OCI-LY7 (cell line): ENCODE measurements at regions not wholly inside any gene's neighbourhood (a gene's known extent, or its start where the extent isn't known, plus 50 kb on each side); places are given as distances from the start of the nearest gene placed in this dataset.

ENCODE experiments used
- BruUV-seq: library from RNA; stranded (reverse); fragments of 400-500 nt; replicated peaks from 2 replicates; lab custom pipeline; 2021; lab: Mats Ljungman, UMichigan
- CTCF ChIA-PET: fragments of 300-600 bp; sonication (Branson Sonifier 250); formaldehyde crosslinking; loops from one replicate; lab custom pipeline; 2022; ENCODE audit warnings: antibody characterized with exemption; ENCODE audit not compliant: unreplicated experiment; lab: Charles Lee
- POLR2A ChIA-PET: fragments of 300-600 bp; sonication (Branson Sonifier 250); formaldehyde crosslinking; loops from one replicate; lab custom pipeline; 2022; ENCODE audit warnings: antibody characterized with exemption; lab: Charles Lee
- DNase-seq: peaks from one replicate; pipeline ENCODE4 v3.0.0-alpha.2; 2015; ENCODE audit warnings: low spot score
- H2AFZ ChIP-seq: fragments of 200-600 bp; sonication (generic), shearing (Covaris generic); 2 replicates; pipeline ENCODE4 v1.6.1; 2014; ENCODE audit warnings: mild to moderate bottlenecking, antibody characterized with exemption, low read length, moderate library complexity
- H3K27ac ChIP-seq: fragments of 200-600 bp; sonication (generic); 2 replicates; pipeline ENCODE4 v1.5.1; 2014; ENCODE audit warnings: mixed run types, low read depth, mild to moderate bottlenecking, moderate library complexity, low read length, inconsistent platforms; ENCODE audit not compliant: poor library complexity, severe bottlenecking
- H3K36me3 ChIP-seq: fragments of 200-600 bp; sonication (generic); 2 replicates; pipeline ENCODE4 v1.6.1; 2014; ENCODE audit warnings: mild to moderate bottlenecking, antibody characterized with exemption, low read length, moderate library complexity, mixed read lengths; ENCODE audit not compliant: insufficient read depth
- H3K4me1 ChIP-seq: fragments of 200-600 bp; sonication (generic); 2 replicates; pipeline ENCODE4 v1.5.1; 2014; ENCODE audit warnings: mild to moderate bottlenecking, low read length; ENCODE audit not compliant: insufficient read depth, poor library complexity, severe bottlenecking
- H3K4me2 ChIP-seq: fragments of 200-600 bp; sonication (generic); 2 replicates; pipeline ENCODE4 v1.6.1; 2014; ENCODE audit warnings: mild to moderate bottlenecking, low read length
- H3K4me3 ChIP-seq: fragments of 200-600 bp; sonication (generic); 2 replicates; pipeline ENCODE4 v1.5.1; 2014; ENCODE audit warnings: mild to moderate bottlenecking, low read depth, low read length; ENCODE audit not compliant: poor library complexity, severe bottlenecking
- H3K79me2 ChIP-seq: fragments of 200-600 bp; sonication (generic); 2 replicates; pipeline ENCODE4 v1.6.1; 2016; ENCODE audit warnings: low read depth, mild to moderate bottlenecking, low read length, moderate library complexity, mixed read lengths; ENCODE audit not compliant: insufficient read depth
- H3K9me2 ChIP-seq: fragments of 200-600 bp; sonication (generic); 2 replicates; pipeline ENCODE4 v1.6.1; 2016; ENCODE audit warnings: mild to moderate bottlenecking, low read length, mixed read lengths; ENCODE audit not compliant: insufficient read depth
- H3K9me3 ChIP-seq: fragments of 200-600 bp; sonication (generic); 2 replicates; pipeline ENCODE4 v1.6.1; 2014; ENCODE audit warnings: mild to moderate bottlenecking, mixed run types, low read length, mixed read lengths
- H4K20me1 ChIP-seq: fragments of 200-600 bp; sonication (generic); 2 replicates; pipeline ENCODE4 v1.6.1; 2014; ENCODE audit warnings: mild to moderate bottlenecking, antibody characterized with exemption, low read length, moderate library complexity, mixed read lengths; ENCODE audit not compliant: insufficient read depth
- EZH2phosphoT487 ChIP-seq: fragments of 200-600 bp; sonication (generic); IDR thresholded peaks from 2 replicates; pipeline ENCODE4 v1.6.1; 2018; ENCODE audit warnings: low read depth, borderline replicate concordance, mild to moderate bottlenecking, mixed run types, antibody characterized with exemption, low read length, moderate library complexity, mixed read lengths
- intact Hi-C: fragments of 100-400 bp; cut with micrococcal nuclease; formaldehyde crosslinking; loops from one replicate; pipeline ENCODE4 v1.10.0; 2022; ENCODE audit not compliant: unreplicated experiment
- TF ChIP-seq, protein P1 (sequence below): fragments of 200-600 bp; sonication (generic); conservative IDR thresholded peaks from 2 replicates; pipeline ENCODE4 v1.5.1; 2014; ENCODE audit warnings: mild to moderate bottlenecking, antibody characterized with exemption, low read length, moderate library complexity, mixed read lengths

DNA sequence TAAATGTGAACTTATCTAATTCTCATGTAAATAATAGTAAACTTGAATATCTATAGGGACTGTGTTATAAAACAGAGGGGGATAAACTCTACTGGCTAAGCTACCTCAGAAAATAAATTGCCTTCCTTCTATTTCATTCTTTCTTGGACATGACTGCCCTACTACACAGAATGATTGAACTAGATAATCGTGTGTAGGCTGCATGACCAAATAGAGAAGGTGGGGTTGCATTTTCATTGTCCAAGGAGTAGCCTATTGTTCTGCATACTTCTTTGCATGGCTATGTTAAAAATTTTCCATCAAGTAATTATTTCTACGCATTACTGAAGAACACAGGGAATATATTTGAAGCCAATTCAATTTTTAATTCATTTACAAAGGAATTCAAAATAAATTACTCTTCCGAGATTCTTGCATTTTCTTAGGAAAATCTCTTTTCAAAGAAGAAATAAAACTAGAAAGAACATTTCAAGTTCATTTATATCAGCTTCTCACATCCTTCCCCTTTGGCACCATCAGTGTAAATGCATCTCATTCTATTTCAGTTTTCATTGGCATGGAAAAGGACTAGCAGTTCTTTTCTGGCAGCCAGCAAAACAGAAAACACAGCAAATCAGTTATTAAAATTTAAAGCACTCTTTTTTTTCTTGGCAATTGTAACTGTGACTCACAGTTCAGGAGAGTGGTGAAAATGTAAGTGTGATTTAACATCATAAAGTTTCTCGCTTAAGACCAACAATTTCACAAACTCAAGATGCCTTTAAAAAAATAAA lies 714.7 kb downstream of the NCAM2 start:
- no TSS peak for BruUV-seq
- POLR2A ChIA-PET, result no interaction called here
- Histone ChIP-seq H3K27ac (no peak overlapping the region), H3K36me3 (no peaks in the 10 kb centered on the region), H3K9me3 (no peaks in the 10 kb centered on the region), H3K4me3 (no peak overlapping the region), H3K4me2 (no peak overlapping the region), H4K20me1 (no peaks in the 10 kb centered on the region), H3K9me2 (no peaks in the 10 kb centered on the region), H2AFZ (no peak overlapping the region), H3K79me2 (no peaks in the 10 kb centered on the region), H3K4me1 (no peaks in the 10 kb centered on the region)
- no peak for TF ChIP-seq EZH2phosphoT487
- no peak for DNase-seq
- intact Hi-C loops, result no loop called here
- CTCF ChIA-PET, result no interaction called here

DNA sequence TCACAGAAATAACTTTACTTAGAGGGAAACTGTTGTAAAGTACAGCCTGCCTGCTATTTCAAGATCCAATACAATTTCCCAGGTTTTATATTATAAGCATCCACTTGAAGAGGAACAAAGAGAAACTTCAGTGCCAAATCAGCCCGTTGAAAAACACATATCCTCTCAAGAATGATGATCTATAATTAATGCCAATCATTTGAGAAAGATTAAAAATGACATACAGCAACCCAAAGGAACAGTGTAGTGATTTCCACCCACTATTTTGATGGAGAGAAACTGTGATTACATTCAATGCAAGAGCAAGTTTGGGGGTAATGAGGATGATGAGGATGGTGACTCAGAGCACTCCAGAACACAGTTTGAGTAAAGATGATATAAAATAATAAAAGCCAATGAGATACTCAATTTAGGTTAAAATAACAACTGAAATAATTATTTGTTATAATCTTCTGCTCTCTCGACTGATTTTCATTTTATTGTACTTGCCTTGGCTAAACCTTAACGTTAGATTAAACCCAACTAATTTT lies 715.5 kb downstream of the NCAM2 start:
- no peaks in the 10 kb centered on the region for H4K20me1 ChIP-seq
- CTCF ChIA-PET, result no interaction called here

DNA sequence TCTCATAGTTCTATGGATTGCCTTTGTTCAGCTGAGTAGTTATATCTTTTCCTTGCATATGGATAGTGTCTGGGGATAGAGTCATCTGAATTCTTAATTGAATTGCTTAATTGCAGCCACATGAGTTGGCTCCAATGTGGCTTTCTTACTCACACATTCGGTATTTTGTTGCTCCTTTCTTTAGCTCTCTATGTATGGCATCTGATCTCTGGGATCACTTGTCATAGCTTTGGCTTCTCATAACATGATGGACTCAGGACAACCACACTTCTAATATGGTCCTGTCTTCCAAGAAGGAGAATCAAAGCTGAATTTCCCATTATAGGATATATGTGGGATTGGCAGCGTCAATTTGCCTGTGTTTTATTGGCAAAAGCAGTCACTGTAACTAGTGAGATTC lies 716.2 kb downstream of the NCAM2 start:
- POLR2A ChIA-PET, result interaction anchor here (0.6 kb wide), 1 partner anchor 23 kb away, joined by 3 read pairs; no protein-coding TSS in a partner anchor
- H3K4me3 ChIP-seq, result no peak overlapping the region
- CTCF ChIA-PET, result no interaction called here

More for the DNA sequence above, 715.5 kb downstream of the NCAM2 start:
- no peaks in the 10 kb centered on the region for H3K9me2 ChIP-seq
- no peaks in the 10 kb centered on the region for H3K36me3 ChIP-seq
- no peaks in the 10 kb centered on the region for H3K79me2 ChIP-seq
- no peak for DNase-seq
- intact Hi-C loops, result no loop called here
- no peak overlapping the region for H3K4me2 ChIP-seq
- no peak for TF ChIP-seq EZH2phosphoT487
- TF ChIP-seq, protein P1, sequence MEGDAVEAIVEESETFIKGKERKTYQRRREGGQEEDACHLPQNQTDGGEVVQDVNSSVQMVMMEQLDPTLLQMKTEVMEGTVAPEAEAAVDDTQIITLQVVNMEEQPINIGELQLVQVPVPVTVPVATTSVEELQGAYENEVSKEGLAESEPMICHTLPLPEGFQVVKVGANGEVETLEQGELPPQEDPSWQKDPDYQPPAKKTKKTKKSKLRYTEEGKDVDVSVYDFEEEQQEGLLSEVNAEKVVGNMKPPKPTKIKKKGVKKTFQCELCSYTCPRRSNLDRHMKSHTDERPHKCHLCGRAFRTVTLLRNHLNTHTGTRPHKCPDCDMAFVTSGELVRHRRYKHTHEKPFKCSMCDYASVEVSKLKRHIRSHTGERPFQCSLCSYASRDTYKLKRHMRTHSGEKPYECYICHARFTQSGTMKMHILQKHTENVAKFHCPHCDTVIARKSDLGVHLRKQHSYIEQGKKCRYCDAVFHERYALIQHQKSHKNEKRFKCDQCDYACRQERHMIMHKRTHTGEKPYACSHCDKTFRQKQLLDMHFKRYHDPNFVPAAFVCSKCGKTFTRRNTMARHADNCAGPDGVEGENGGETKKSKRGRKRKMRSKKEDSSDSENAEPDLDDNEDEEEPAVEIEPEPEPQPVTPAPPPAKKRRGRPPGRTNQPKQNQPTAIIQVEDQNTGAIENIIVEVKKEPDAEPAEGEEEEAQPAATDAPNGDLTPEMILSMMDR, result no peak
- H3K4me3 ChIP-seq, result no peak overlapping the region
- no peaks in the 10 kb centered on the region for H3K9me3 ChIP-seq
- no peak overlapping the region for H3K27ac ChIP-seq
- POLR2A ChIA-PET, result interaction anchor here (0.6 kb wide), 1 partner anchor 24 kb away, joined by 3 read pairs; no protein-coding TSS in a partner anchor
- BruUV-seq, result no TSS peak
- H2AFZ ChIP-seq, result no peak overlapping the region
- no peaks in the 10 kb centered on the region for H3K4me1 ChIP-seq

More for the DNA sequence above, 716.2 kb downstream of the NCAM2 start:
- intact Hi-C loops, result no loop called here
- no peaks in the 10 kb centered on the region for H3K4me1 ChIP-seq
- no peaks in the 10 kb centered on the region; the same call in 1 of the 2 replicates for H3K9me3 ChIP-seq
- H2AFZ ChIP-seq, result no peak overlapping the region
- H3K4me2 ChIP-seq, result no peak overlapping the region
- H3K79me2 ChIP-seq, result no peaks in the 10 kb centered on the region
- BruUV-seq, result no TSS peak
- H3K36me3 ChIP-seq, result no peaks in the 10 kb centered on the region
- H3K27ac ChIP-seq, result no peak overlapping the region
- H3K9me2 ChIP-seq, result no peaks in the 10 kb centered on the region
- H4K20me1 ChIP-seq, result no peaks in the 10 kb centered on the region
- no peak for DNase-seq
- TF ChIP-seq EZH2phosphoT487, result no peak
- TF ChIP-seq, protein P1, result no peak
